A549 (cell line): ENCODE measurements at regions not wholly inside any gene's neighbourhood (a gene's known extent, or its start where the extent isn't known, plus 50 kb on each side); places are given as distances from the start of the nearest gene placed in this dataset.
A peak's percentile ranks its signal among the peaks of the same experiment; 100 is the strongest.

ENCODE experiments used
- ATAC-seq, 2 experiments: fragments of 200-7000 bp in 1 of 2; fragments of >200 bp in 1 of 2; cut with Nextera tagmentation in 1 of 2; cut with Tn5 transposase in 1 of 2; 3 replicates each; pipeline versions ENCODE4 v1.8.0 to v1.9.1; 2018 to 2020; ENCODE audit warnings: mild to moderate bottlenecking in 1 of 2, moderate library complexity in 1 of 2
- CTCF ChIA-PET: fragments of 300-600 bp; sonication (Branson Sonifier 250); formaldehyde crosslinking; extraction: SDS; loops from one replicate; lab custom pipeline; 2021; ENCODE audit warnings: antibody characterized with exemption, inconsistent platforms; lab: Yijun Ruan, JAX
- POLR2A ChIA-PET: fragments of 350-600 bp; formaldehyde crosslinking; extraction: SDS; loops from one replicate; lab custom pipeline; 2021; ENCODE audit warnings: antibody characterized with exemption, inconsistent platforms; lab: Yijun Ruan, JAX
- DNase-seq, 2 experiments: peaks; one replicate each; pipeline versions ENCODE4 v3.0.0 to v3.0.0-alpha.2; 2011 to 2016; ENCODE audit warnings: low read depth in 1 of 2, low spot score in 1 of 2
- FAIRE-seq: peaks from 2 replicates; lab custom pipeline; 2011; peaks lifted over from hg19 to GRCh38; lab: Jason Lieb, UNC
- H3K27ac ChIP-seq, 2 experiments: fragments of >200 bp; sonication (Bioruptor Twin); formaldehyde crosslinking; 3 replicates each; pipeline ENCODE4 v1.5.1; 2016 to 2017
- H3K4me1 ChIP-seq: fragments of >200 bp; sonication (Bioruptor Twin); formaldehyde crosslinking; 3 replicates; pipeline ENCODE4 v1.6.1; 2016
- H3K4me2 ChIP-seq: fragments of >200 bp; sonication (Bioruptor Twin); formaldehyde crosslinking; 3 replicates; pipeline ENCODE4 v1.6.1; 2016
- H3K4me3 ChIP-seq: fragments of >200 bp; sonication (Bioruptor Twin); formaldehyde crosslinking; 3 replicates; pipeline ENCODE4 v1.5.1; 2016
- H3K9me3 ChIP-seq: fragments of >200 bp; sonication (Bioruptor Twin); formaldehyde crosslinking; 3 replicates; pipeline ENCODE4 v1.6.1; 2016
- CBX2 ChIP-seq: fragments of 200-600 bp; sonication (generic); IDR thresholded peaks from 2 replicates; pipeline ENCODE4 v1.6.1; 2016; ENCODE audit warnings: low read depth, mild to moderate bottlenecking, borderline replicate concordance
- CEBPB ChIP-seq, 2 experiments: fragments of >200 bp in 1 of 2; sonication (Bioruptor Twin) in 1 of 2; formaldehyde crosslinking in 1 of 2; IDR thresholded peaks; 2 replicates each; pipeline ENCODE4 v1.6.1; 2012 to 2016
- CTCF ChIP-seq: fragments of >200 bp; sonication (Bioruptor Twin); formaldehyde crosslinking; IDR thresholded peaks from 3 replicates; pipeline ENCODE4 v1.5.1; 2016
- ESRRA ChIP-seq: fragments of 150-350 bp; IDR thresholded peaks from 2 replicates; pipeline ENCODE4 v1.6.1; 2014; ENCODE audit warnings: mild to moderate bottlenecking, low read length, borderline replicate concordance
- FOSB ChIP-seq: fragments of 250-450 bp; sonication (Bioruptor Pico); IDR thresholded peaks from 2 replicates; pipeline ENCODE4 v1.5.0; 2020; ENCODE audit warnings: mild to moderate bottlenecking, moderate library complexity
- FOSL2 ChIP-seq, 2 experiments: fragments of 450-650 bp in 1 of 2; fragments of >200 bp in 1 of 2; sonication (Bioruptor Twin) in 1 of 2; formaldehyde crosslinking; IDR thresholded peaks; 2 replicates each; pipeline versions ENCODE4 v1.5.0 to v1.6.1; 2016 to 2020; ENCODE audit warnings: mild to moderate bottlenecking in 1 of 2, moderate library complexity in 1 of 2
- GATA3 ChIP-seq: IDR thresholded peaks from 2 replicates; pipeline ENCODE4 v1.6.1; 2012; ENCODE audit warnings: borderline replicate concordance
- HEYL ChIP-seq: fragments of 250-450 bp; sonication (Bioruptor Pico); IDR thresholded peaks from 2 replicates; pipeline ENCODE4 v1.8.0; 2021; ENCODE audit warnings: mild to moderate bottlenecking, moderate library complexity
- HOXA7 ChIP-seq: fragments of 250-450 bp; sonication (Bioruptor Pico); IDR thresholded peaks from 2 replicates; pipeline ENCODE4 v1.5.0; 2020; ENCODE audit warnings: mild to moderate bottlenecking, moderate library complexity
- KDM5A ChIP-seq: fragments of 200-600 bp; sonication (generic); IDR thresholded peaks from 2 replicates; pipeline ENCODE4 v1.6.1; 2016; ENCODE audit warnings: antibody characterized with exemption, mild to moderate bottlenecking
- MAFK ChIP-seq: fragments of 450-650 bp; IDR thresholded peaks from 2 replicates; pipeline ENCODE4 v1.6.1; 2014; ENCODE audit not compliant: partially characterized antibody
- MAZ ChIP-seq: fragments of 150-350 bp; IDR thresholded peaks from 2 replicates; pipeline ENCODE4 v1.6.1; 2014; ENCODE audit warnings: antibody characterized with exemption, low read depth, low read length, borderline replicate concordance
- NFE2L2 ChIP-seq: fragments of 150-350 bp; conservative IDR thresholded peaks from 2 replicates; pipeline ENCODE4 v1.6.1; 2014; ENCODE audit warnings: low read length
- NR3C1 ChIP-seq: fragments of >200 bp; sonication (Bioruptor Twin); formaldehyde crosslinking; IDR thresholded peaks from 3 replicates; pipeline ENCODE4 v1.6.1; 2017
- PHF8 ChIP-seq: fragments of 200-600 bp; sonication (generic); IDR thresholded peaks from 2 replicates; pipeline ENCODE4 v1.6.1; 2016; ENCODE audit warnings: low read depth, mild to moderate bottlenecking, antibody characterized with exemption, moderate library complexity, borderline replicate concordance
- POLR2A ChIP-seq: IDR thresholded peaks from 2 replicates; pipeline ENCODE4 v1.6.1; 2012; ENCODE audit warnings: mild to moderate bottlenecking, low read length
- POLR2AphosphoS2 ChIP-seq: conservative IDR thresholded peaks from 2 replicates; pipeline ENCODE4 v1.6.1; 2012; ENCODE audit warnings: low read length, improper control_type of control experiment, inconsistent platforms
- RAD21 ChIP-seq, 2 experiments: fragments of >200 bp in 1 of 2; sonication (Bioruptor Twin) in 1 of 2; formaldehyde crosslinking in 1 of 2; IDR thresholded peaks in 1 of 2; conservative IDR thresholded peaks in 1 of 2; 2 replicates in 1 of 2; 3 replicates in 1 of 2; pipeline ENCODE4 v1.6.1; 2012 to 2018; ENCODE audit warnings: inconsistent platforms in 1 of 2
- RNF2 ChIP-seq: fragments of 200-600 bp; sonication (generic); IDR thresholded peaks from 2 replicates; pipeline ENCODE4 v1.6.1; 2016; ENCODE audit warnings: low read depth, mild to moderate bottlenecking, antibody characterized with exemption, moderate library complexity, borderline replicate concordance
- ZFP36 ChIP-seq: fragments of 450-650 bp; IDR thresholded peaks from 2 replicates; pipeline ENCODE4 v1.6.1; 2014; ENCODE audit warnings: borderline replicate concordance; ENCODE audit not compliant: partially characterized antibody
- WGBS: methylation state at CpG from one replicate; pipeline ENCODE4 v1.1.6; 2017; ENCODE audit errors: missing lambda C conversion rate; 5-methylcytosine and 5-hydroxymethylcytosine counted together
- TF ChIP-seq, protein P1 (sequence below): IDR thresholded peaks from 2 replicates; pipeline ENCODE4 v1.6.1; 2012
- TF ChIP-seq, protein P2 (sequence below): fragments of 150-350 bp; IDR thresholded peaks from 2 replicates; pipeline ENCODE4 v1.6.1; 2014; ENCODE audit warnings: low read depth, mild to moderate bottlenecking, low read length
- TF ChIP-seq, protein P3 (sequence below): fragments of >200 bp; sonication (Bioruptor Twin); formaldehyde crosslinking; IDR thresholded peaks from 2 replicates; pipeline ENCODE4 v1.6.1; 2016
- TF ChIP-seq, protein P4 (sequence below): fragments of 250-450 bp; sonication (Bioruptor Pico); IDR thresholded peaks from 2 replicates; pipeline ENCODE4 v1.5.0; 2020; ENCODE audit warnings: low read depth, mild to moderate bottlenecking, moderate library complexity

DNA sequence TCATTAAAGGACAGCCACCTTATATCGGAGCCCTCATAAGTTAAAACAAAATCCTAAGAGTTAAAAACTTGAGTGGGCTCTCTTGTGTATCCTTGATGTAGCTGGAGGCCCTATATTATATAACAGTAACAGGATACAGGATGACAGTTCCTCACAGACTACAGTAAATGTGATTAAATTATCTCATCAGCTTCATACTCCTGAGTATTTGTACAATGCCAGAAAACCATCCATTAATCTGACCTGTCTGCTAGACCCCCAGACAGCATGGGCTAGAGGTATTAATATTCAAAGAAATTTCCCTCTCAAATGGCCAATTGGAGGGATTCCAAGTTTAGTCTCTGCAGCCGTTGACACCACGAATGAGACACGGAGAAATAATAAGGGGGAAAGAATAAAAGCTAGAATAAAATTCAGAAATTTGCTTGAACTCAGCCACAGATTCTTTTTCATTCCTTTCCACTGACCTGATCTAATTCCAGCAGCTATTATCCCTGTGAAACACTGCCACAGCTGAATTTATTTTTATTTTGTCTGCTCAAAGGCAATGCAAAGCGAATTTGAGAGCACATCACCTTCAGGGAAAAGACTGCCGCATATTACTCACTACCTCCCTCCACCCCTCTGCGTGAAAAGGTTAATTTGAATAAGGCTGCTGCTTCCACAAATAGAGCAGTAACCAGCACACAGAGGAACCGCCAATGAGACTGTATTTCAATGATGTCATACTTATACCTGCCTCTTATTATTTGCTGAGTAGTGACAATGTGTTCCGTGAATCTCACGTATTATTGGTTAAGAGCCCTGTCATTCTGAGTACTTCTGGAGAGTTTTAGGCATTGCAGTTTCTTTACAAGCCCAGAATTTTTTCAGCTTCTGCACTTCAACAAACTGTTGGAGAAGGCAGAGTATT lies 155.9 kb upstream of the KLF12 start:
- Histone ChIP-seq H3K4me1 (peaks cover 12% of the 10 kb centered on the region; the same call in 2 of the 3 replicates), H3K9me3 (no peaks in the 10 kb centered on the region), H3K4me2 (no peak overlapping the region), H3K27ac (no peak overlapping the region), H3K4me3 (no peak overlapping the region)
- peak in 1 of 2 experiments; percentile 67; a peak in 3 of 6 replicates for ATAC-seq
- TF ChIP-seq MAZ (no peak), MAFK (peak; percentile 78)
- TF ChIP-seq, protein P1, sequence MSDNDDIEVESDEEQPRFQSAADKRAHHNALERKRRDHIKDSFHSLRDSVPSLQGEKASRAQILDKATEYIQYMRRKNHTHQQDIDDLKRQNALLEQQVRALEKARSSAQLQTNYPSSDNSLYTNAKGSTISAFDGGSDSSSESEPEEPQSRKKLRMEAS = no peak
- no peak for FAIRE-seq
- ChIA-PET POLR2A (no interaction called here), CTCF (no interaction called here)
- peak in 1 of 2 experiments; percentile 54 for DNase-seq
- 69% methylated on average over 10 of the region's 10 CpGs for WGBS

- POLR2A ChIA-PET = no interaction called here
- CTCF ChIA-PET = interaction anchor here (3.5 kb wide), 1 partner anchor 930 kb away, joined by 13 read pairs; no protein-coding TSS in a partner anchor
- TF ChIP-seq CTCF (no peak), HEYL (no peak), PHF8 (no peak), FOSB (CRISPR knock-in tag) (no peak), CEBPB (IDR thresholded peaks at IDR 0.05) (no peak), KDM5A (no peak), FOSL2 (IDR thresholded peaks at IDR 0.05) (no peak), FOSL2 (CRISPR knock-in tag; IDR thresholded peaks at IDR 0.05) (no peak), CBX2 (no peak)
- TF ChIP-seq, protein P2, sequence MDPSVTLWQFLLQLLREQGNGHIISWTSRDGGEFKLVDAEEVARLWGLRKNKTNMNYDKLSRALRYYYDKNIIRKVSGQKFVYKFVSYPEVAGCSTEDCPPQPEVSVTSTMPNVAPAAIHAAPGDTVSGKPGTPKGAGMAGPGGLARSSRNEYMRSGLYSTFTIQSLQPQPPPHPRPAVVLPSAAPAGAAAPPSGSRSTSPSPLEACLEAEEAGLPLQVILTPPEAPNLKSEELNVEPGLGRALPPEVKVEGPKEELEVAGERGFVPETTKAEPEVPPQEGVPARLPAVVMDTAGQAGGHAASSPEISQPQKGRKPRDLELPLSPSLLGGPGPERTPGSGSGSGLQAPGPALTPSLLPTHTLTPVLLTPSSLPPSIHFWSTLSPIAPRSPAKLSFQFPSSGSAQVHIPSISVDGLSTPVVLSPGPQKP = no peak
- TF ChIP-seq, protein P3, sequence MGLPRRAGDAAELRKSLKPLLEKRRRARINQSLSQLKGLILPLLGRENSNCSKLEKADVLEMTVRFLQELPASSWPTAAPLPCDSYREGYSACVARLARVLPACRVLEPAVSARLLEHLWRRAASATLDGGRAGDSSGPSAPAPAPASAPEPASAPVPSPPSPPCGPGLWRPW = no peak
- FAIRE-seq (no peak), DNase-seq (no peak), ATAC-seq (no peak)
- H3K4me3 ChIP-seq = no peak overlapping the region
- H3K9me3 ChIP-seq = no peaks in the 10 kb centered on the region
- peaks cover 12% of the 10 kb centered on the region; the same call in 2 of the 3 replicates for H3K4me1 ChIP-seq
- no peak overlapping the region for H3K27ac ChIP-seq
- no peak overlapping the region for H3K4me2 ChIP-seq
- 84% methylated on average over 7 of the region's 7 CpGs for WGBS
Measured at GRCh38 chr13:74289107-74289506, 154.9 kb upstream of the KLF12 start.

GRCh38 chr13:74288361-74288911 lies 154.2 kb upstream of the KLF12 start:
- no peak for FAIRE-seq
- peaks cover 12% of the 10 kb centered on the region; the same call in 2 of the 3 replicates for H3K4me1 ChIP-seq
- TF ChIP-seq CTCF = no peak
- TF ChIP-seq HOXA7 (CRISPR knock-in tag) = no peak
- no peak for TF ChIP-seq NFE2L2
- no peak for TF ChIP-seq RAD21 (conservative IDR thresholded peaks at IDR 0.05 in 1 of 2, IDR thresholded peaks at IDR 0.05 in 1 of 2)
- no peak for TF ChIP-seq RNF2
- no peak for TF ChIP-seq POLR2A
- TF ChIP-seq GATA3 = no peak
- no peak for TF ChIP-seq FOSB (CRISPR knock-in tag)
- no peak for TF ChIP-seq NR3C1
- TF ChIP-seq, protein P4, sequence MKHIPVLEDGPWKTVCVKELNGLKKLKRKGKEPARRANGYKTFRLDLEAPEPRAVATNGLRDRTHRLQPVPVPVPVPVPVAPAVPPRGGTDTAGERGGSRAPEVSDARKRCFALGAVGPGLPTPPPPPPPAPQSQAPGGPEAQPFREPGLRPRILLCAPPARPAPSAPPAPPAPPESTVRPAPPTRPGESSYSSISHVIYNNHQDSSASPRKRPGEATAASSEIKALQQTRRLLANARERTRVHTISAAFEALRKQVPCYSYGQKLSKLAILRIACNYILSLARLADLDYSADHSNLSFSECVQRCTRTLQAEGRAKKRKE = no peak
- TF ChIP-seq ESRRA = no peak
- TF ChIP-seq CEBPB (IDR thresholded peaks at IDR 0.05) = no peak
- TF ChIP-seq ZFP36 = no peak
- TF ChIP-seq POLR2AphosphoS2 = no peak
- no peak for ATAC-seq
- H3K9me3 ChIP-seq = no peaks in the 10 kb centered on the region
- ChIA-PET POLR2A (interaction anchor here (0.7 kb wide), 1 partner anchor 895 kb away, joined by 4 read pairs; no protein-coding TSS in a partner anchor), CTCF (interaction anchor here (1.0 to 3.5 kb wide), 5 partner anchors 8 to 931 kb away, joined by 4 to 13 read pairs (median 5); no protein-coding TSS in a partner anchor)
- H3K4me2 ChIP-seq = peak overlapping the region; percentile 44
- DNase-seq = no peak
- H3K27ac ChIP-seq = no peak overlapping the region
- 80% methylated on average over 9 of the region's 10 CpGs for WGBS
- H3K4me3 ChIP-seq = no peak overlapping the region
